ENCODE measurements at regions not wholly inside any gene's neighbourhood (a gene's known extent, or its start where the extent isn't known, plus 50 kb on each side); places are given as distances from the start of the nearest gene placed in this dataset.

- no peak for DNase-seq (ENCODE audit: low spot score)
Measured at GRCh38 chr16:48829336-48830310, 219.6 kb upstream of the N4BP1 start.

GRCh38 chr16:48824271-48824670 lies 214.3 kb upstream of the N4BP1 start:
- DNase-seq (ENCODE audit: low spot score) = no peak

GRCh38 chr16:48822431-48822830 lies 212.5 kb upstream of the N4BP1 start:
- DNase-seq (ENCODE audit: low spot score) = no peak

- DNase-seq (ENCODE audit: low spot score) = no peak
Measured at GRCh38 chr16:48820379-48820778, 210.4 kb upstream of the N4BP1 start.

- DNase-seq (ENCODE audit: low spot score) = no peak
Measured at GRCh38 chr16:48818257-48818656, 208.3 kb upstream of the N4BP1 start.

GRCh38 chr16:48817032-48817431 lies 207.1 kb upstream of the N4BP1 start:
- DNase-seq (ENCODE audit: low spot score) = no peak

GRCh38 chr16:48816393-48816792 lies 206.4 kb upstream of the N4BP1 start:
- no peak for DNase-seq (ENCODE audit: low spot score)

- DNase-seq (ENCODE audit: low spot score) = no peak
Measured at GRCh38 chr16:48814994-48815393, 205.0 kb upstream of the N4BP1 start.

- no peak for DNase-seq (ENCODE audit: low spot score)
Measured at GRCh38 chr16:48813485-48813884, 203.5 kb upstream of the N4BP1 start.

- no peak for DNase-seq (ENCODE audit: low spot score)
Measured at GRCh38 chr16:48812856-48813255, 202.9 kb upstream of the N4BP1 start.

- no peak for DNase-seq (ENCODE audit: low spot score)
Measured at GRCh38 chr16:48811478-48811877, 201.5 kb upstream of the N4BP1 start.

GRCh38 chr16:48810803-48811453 lies 200.9 kb upstream of the N4BP1 start:
- DNase-seq (ENCODE audit: low spot score) = no peak

GRCh38 chr16:48810436-48810802 lies 200.4 kb upstream of the N4BP1 start:
- DNase-seq (ENCODE audit: low spot score) = no peak

- DNase-seq (ENCODE audit: low spot score) = no peak
Measured at GRCh38 chr16:48790151-48790550, 180.2 kb upstream of the N4BP1 start.

- no peak for DNase-seq (ENCODE audit: low spot score)
Measured at GRCh38 chr16:48788475-48788874, 178.5 kb upstream of the N4BP1 start.

- no peak for DNase-seq (ENCODE audit: low spot score)
Measured at GRCh38 chr16:48745541-48745940, 135.6 kb upstream of the N4BP1 start.

GRCh38 chr16:48740964-48741363 lies 131.0 kb upstream of the N4BP1 start:
- no peak for DNase-seq (ENCODE audit: low spot score)

- DNase-seq (ENCODE audit: low spot score) = no peak
Measured at GRCh38 chr16:48734220-48734619, 124.2 kb upstream of the N4BP1 start.

- no peak for DNase-seq (ENCODE audit: low spot score)
Measured at GRCh38 chr16:48704710-48705109, 94.7 kb upstream of the N4BP1 start.

- DNase-seq (ENCODE audit: low spot score) = peak; percentile 18
Measured at GRCh38 chr16:48687421-48688038, 77.5 kb upstream of the N4BP1 start.

- no peak for DNase-seq (ENCODE audit: low spot score)
Measured at GRCh38 chr16:48684148-48684547, 74.2 kb upstream of the N4BP1 start.

- DNase-seq (ENCODE audit: low spot score) = no peak
Measured at GRCh38 chr16:48682971-48683370, 73.0 kb upstream of the N4BP1 start.

- DNase-seq (ENCODE audit: low spot score) = no peak
Measured at GRCh38 chr16:48681520-48681919, 71.5 kb upstream of the N4BP1 start.
